ENCODE measurements at regions not wholly inside any gene's neighbourhood (a gene's known extent, or its start where the extent isn't known, plus 50 kb on each side); places are given as distances from the start of the nearest gene placed in this dataset.

GRCh38 chr4:166670341-166670740, 564.0 kb downstream of the SPOCK3 start:
- TF ChIP-seq EZH2 (IDR thresholded peaks at IDR 0.05) (no peak), POLR2AphosphoS5 (IDR thresholded peaks at IDR 0.05; ENCODE audit: borderline replicate concordance, low read depth, low read length) (no peak), FOXP2 (optimal IDR thresholded peaks at IDR 0.05; ENCODE audit: control extremely low read depth, extremely low read length, insufficient read depth) (no peak)
